OCI-LY7 (cell line): ENCODE measurements at regions not wholly inside any gene's neighbourhood (a gene's known extent, or its start where the extent isn't known, plus 50 kb on each side); places are given as distances from the start of the nearest gene placed in this dataset.

Source experiments
- CTCF ChIP-seq: fragments of 200-600 bp; sonication (generic); conservative IDR thresholded peaks from 2 replicates; pipeline ENCODE4 v1.5.1; 2014; ENCODE audit warnings: mild to moderate bottlenecking, antibody characterized with exemption, low read length, moderate library complexity, mixed read lengths
- EZH2phosphoT487 ChIP-seq: fragments of 200-600 bp; sonication (generic); IDR thresholded peaks from 2 replicates; pipeline ENCODE4 v1.6.1; 2018; ENCODE audit warnings: low read depth, borderline replicate concordance, mild to moderate bottlenecking, mixed run types, antibody characterized with exemption, low read length, moderate library complexity, mixed read lengths

GRCh38 chr6:144639654-144640053 is 354.5 kb downstream of the UTRN start:
- no peak for TF ChIP-seq CTCF
- TF ChIP-seq EZH2phosphoT487, result no peak
